Transverse colon (tissue), 4 donors: ENCODE measurements at regions not wholly inside any gene's neighbourhood (a gene's known extent, or its start where the extent isn't known, plus 50 kb on each side); places are given as distances from the start of the nearest gene placed in this dataset.

Experiments used
- POLR2A ChIP-seq: fragments of 450-650 bp; IDR thresholded peaks from one replicate; pipeline ENCODE4 v1.6.1; 2016; ENCODE audit warnings: antibody characterized with exemption, mild to moderate bottlenecking, moderate library complexity
- POLR2AphosphoS5 ChIP-seq, 3 donors: sonication (generic); formaldehyde crosslinking; IDR thresholded peaks; one replicate each; pipeline ENCODE4 v1.6.1; 2016; ENCODE audit warnings: antibody characterized with exemption in 3 of 3
- TF ChIP-seq, protein P1 (sequence below), 5 experiments: fragments of 200-600 bp in 3 of 5; fragments of 450-650 bp in 2 of 5; sonication (generic) in 3 of 5; IDR thresholded peaks; 1 replicate in 2 of 5; 2 replicates in 3 of 5; pipeline ENCODE4 v1.5.1; 2016 to 2017; ENCODE audit warnings: antibody characterized with exemption in 5 of 5, inconsistent platforms in 3 of 5, mild to moderate bottlenecking in 2 of 5, moderate library complexity in 1 of 5

DNA sequence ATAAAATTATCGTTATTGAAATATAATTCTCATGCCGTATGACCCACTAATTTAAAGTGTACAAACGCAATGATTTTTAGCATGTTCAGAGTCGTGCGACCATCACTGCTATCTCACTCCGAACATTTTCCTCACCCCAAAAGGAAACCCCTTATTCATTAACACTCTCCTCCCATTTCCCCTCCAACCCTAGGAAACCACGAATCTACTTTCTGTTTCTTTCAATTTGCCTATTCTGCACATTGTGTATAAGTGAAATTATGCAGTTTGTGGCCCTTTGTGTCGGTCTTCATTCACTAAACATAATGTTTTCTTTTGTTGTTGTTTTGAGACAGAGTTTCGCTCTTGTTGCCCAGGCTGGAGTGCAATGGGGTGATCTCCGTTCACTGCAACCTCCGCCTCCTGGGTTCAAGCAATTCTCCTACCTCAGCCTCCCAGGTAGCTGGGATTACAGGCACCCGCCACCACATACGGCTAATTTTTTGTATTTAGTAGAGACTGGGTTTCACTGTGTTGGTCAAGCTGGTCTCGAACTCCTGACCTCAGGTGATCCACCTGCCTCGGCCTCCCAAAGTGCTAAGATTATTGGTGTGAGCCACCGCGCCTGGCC lies 99.7 kb upstream of the ZNF217 start:
- TF ChIP-seq, protein P1, sequence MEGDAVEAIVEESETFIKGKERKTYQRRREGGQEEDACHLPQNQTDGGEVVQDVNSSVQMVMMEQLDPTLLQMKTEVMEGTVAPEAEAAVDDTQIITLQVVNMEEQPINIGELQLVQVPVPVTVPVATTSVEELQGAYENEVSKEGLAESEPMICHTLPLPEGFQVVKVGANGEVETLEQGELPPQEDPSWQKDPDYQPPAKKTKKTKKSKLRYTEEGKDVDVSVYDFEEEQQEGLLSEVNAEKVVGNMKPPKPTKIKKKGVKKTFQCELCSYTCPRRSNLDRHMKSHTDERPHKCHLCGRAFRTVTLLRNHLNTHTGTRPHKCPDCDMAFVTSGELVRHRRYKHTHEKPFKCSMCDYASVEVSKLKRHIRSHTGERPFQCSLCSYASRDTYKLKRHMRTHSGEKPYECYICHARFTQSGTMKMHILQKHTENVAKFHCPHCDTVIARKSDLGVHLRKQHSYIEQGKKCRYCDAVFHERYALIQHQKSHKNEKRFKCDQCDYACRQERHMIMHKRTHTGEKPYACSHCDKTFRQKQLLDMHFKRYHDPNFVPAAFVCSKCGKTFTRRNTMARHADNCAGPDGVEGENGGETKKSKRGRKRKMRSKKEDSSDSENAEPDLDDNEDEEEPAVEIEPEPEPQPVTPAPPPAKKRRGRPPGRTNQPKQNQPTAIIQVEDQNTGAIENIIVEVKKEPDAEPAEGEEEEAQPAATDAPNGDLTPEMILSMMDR (IDR thresholded peaks at IDR 0.05): no peak
- TF ChIP-seq POLR2AphosphoS5 (IDR thresholded peaks at IDR 0.05) (no peak), POLR2A (no peak)
